Osteoblast (primary cell): ENCODE measurements at regions not wholly inside any gene's neighbourhood (a gene's known extent, or its start where the extent isn't known, plus 50 kb on each side); places are given as distances from the start of the nearest gene placed in this dataset.

Experiments
- DNase-seq: peaks from one replicate; pipeline ENCODE4 v3.0.0; 2011; ENCODE audit warnings: low spot score, mixed read lengths; ENCODE audit not compliant: insufficient read length; ENCODE audit errors: missing footprints
- H2AFZ ChIP-seq: 2 replicates; pipeline ENCODE4 v1.6.0; 2011; ENCODE audit warnings: mild to moderate bottlenecking, low read length
- H3K27ac ChIP-seq: 2 replicates; pipeline ENCODE4 v1.5.1; 2011; ENCODE audit warnings: mild to moderate bottlenecking, low read depth, low read length, moderate library complexity
- H3K27me3 ChIP-seq: 2 replicates; pipeline ENCODE4 v1.6.0; 2012; ENCODE audit warnings: mild to moderate bottlenecking, control low read depth, inconsistent platforms, low read length, moderate library complexity; ENCODE audit not compliant: insufficient read depth
- H3K36me3 ChIP-seq: 2 replicates; pipeline ENCODE4 v1.5.1; 2011; ENCODE audit warnings: mild to moderate bottlenecking, low read length, control low read depth, moderate library complexity; ENCODE audit not compliant: insufficient read depth
- H3K4me1 ChIP-seq: 2 replicates; pipeline ENCODE4 v1.5.1; 2011; ENCODE audit warnings: mild to moderate bottlenecking, low read length, control low read depth, moderate library complexity; ENCODE audit not compliant: insufficient read depth
- H3K4me2 ChIP-seq: 2 replicates; pipeline ENCODE4 v1.6.0; 2011; ENCODE audit warnings: mild to moderate bottlenecking, low read length; ENCODE audit not compliant: insufficient read depth
- H3K4me3 ChIP-seq: fragments of 200-600 bp; sonication (generic); 3 replicates; pipeline ENCODE4 v1.5.1; 2012; ENCODE audit warnings: mild to moderate bottlenecking, low read length, inconsistent platforms; ENCODE audit not compliant: insufficient read depth
- H3K79me2 ChIP-seq: 2 replicates; pipeline ENCODE4 v1.6.0; 2012; ENCODE audit warnings: mild to moderate bottlenecking, low read length, control low read depth, inconsistent platforms; ENCODE audit not compliant: insufficient read depth
- H3K9me3 ChIP-seq: 2 replicates; pipeline ENCODE4 v1.5.1; 2011; ENCODE audit warnings: low read depth, low read length, control low read depth
- H4K20me1 ChIP-seq: 2 replicates; pipeline ENCODE4 v1.6.0; 2012; ENCODE audit warnings: mild to moderate bottlenecking, low read length, control low read depth; ENCODE audit not compliant: insufficient read depth
- CTCF ChIP-seq: IDR thresholded peaks from 2 replicates; pipeline ENCODE4 v1.5.1; 2011; ENCODE audit warnings: mild to moderate bottlenecking, low read depth, low read length, moderate library complexity; ENCODE audit errors: extremely low read depth

- Histone ChIP-seq H3K9me3 (no peaks in the 10 kb centered on the region), H3K36me3 (no peaks in the 10 kb centered on the region), H3K4me3 (no peak overlapping the region), H3K4me1 (no peaks in the 10 kb centered on the region), H3K27ac (no peak overlapping the region), H2AFZ (no peak overlapping the region), H3K4me2 (no peak overlapping the region), H3K27me3 (no peaks in the 10 kb centered on the region), H3K79me2 (no peaks in the 10 kb centered on the region), H4K20me1 (no peaks in the 10 kb centered on the region)
- no peak for DNase-seq
- no peak for TF ChIP-seq CTCF
Observed at GRCh38 chr4:66840178-66840577, 705.1 kb downstream of the CENPC start.

GRCh38 chr4:66837279-66837922, 707.9 kb downstream of the CENPC start:
- H3K79me2 ChIP-seq: no peaks in the 10 kb centered on the region
- no peaks in the 10 kb centered on the region for H4K20me1 ChIP-seq
- H3K4me1 ChIP-seq: no peaks in the 10 kb centered on the region
- H3K36me3 ChIP-seq: no peaks in the 10 kb centered on the region
- no peak overlapping the region for H3K4me3 ChIP-seq
- no peaks in the 10 kb centered on the region for H3K27me3 ChIP-seq
- H3K9me3 ChIP-seq: no peaks in the 10 kb centered on the region
- no peak for TF ChIP-seq CTCF
- H3K27ac ChIP-seq: no peak overlapping the region
- no peak overlapping the region for H3K4me2 ChIP-seq
- no peak for DNase-seq
- H2AFZ ChIP-seq: no peak overlapping the region

- Histone ChIP-seq H3K4me2 (no peak overlapping the region), H4K20me1 (no peaks in the 10 kb centered on the region), H3K4me1 (no peaks in the 10 kb centered on the region), H3K9me3 (no peaks in the 10 kb centered on the region), H3K36me3 (no peaks in the 10 kb centered on the region), H3K79me2 (no peaks in the 10 kb centered on the region), H3K27me3 (no peaks in the 10 kb centered on the region), H3K27ac (no peak overlapping the region), H2AFZ (no peak overlapping the region), H3K4me3 (no peak overlapping the region)
- no peak for DNase-seq
- no peak for TF ChIP-seq CTCF
Observed at GRCh38 chr4:66829310-66829709, 716.0 kb downstream of the CENPC start.

- Histone ChIP-seq H3K27me3 (no peaks in the 10 kb centered on the region), H3K4me1 (no peaks in the 10 kb centered on the region), H3K36me3 (no peaks in the 10 kb centered on the region), H4K20me1 (no peaks in the 10 kb centered on the region), H3K27ac (no peak overlapping the region), H3K9me3 (no peaks in the 10 kb centered on the region), H3K79me2 (no peaks in the 10 kb centered on the region), H3K4me2 (no peak overlapping the region), H2AFZ (no peak overlapping the region), H3K4me3 (no peak overlapping the region)
- DNase-seq: no peak
- no peak for TF ChIP-seq CTCF
Observed at GRCh38 chr4:66820681-66821080, 724.6 kb downstream of the CENPC start.
